Keratinocyte (primary cell): ENCODE measurements at regions not wholly inside any gene's neighbourhood (a gene's known extent, or its start where the extent isn't known, plus 50 kb on each side); places are given as distances from the start of the nearest gene placed in this dataset.

Source experiments
- EZH2 ChIP-seq: IDR thresholded peaks from one replicate; pipeline ENCODE4 v1.6.1; 2012; ENCODE audit warnings: inconsistent platforms, mild to moderate bottlenecking, low read length, moderate library complexity
- TF ChIP-seq, protein P1 (sequence below), 3 experiments: IDR thresholded peaks in 1 of 3; conservative IDR thresholded peaks in 1 of 3; optimal IDR thresholded peaks in 1 of 3; 2 replicates in 2 of 3; 3 replicates in 1 of 3; pipeline versions ENCODE3 to v1.5.1; 2011; ENCODE audit warnings: low read length in 3 of 3, mild to moderate bottlenecking in 3 of 3, moderate library complexity in 2 of 3, control low read depth in 1 of 3, inconsistent platforms in 1 of 3; ENCODE audit not compliant: insufficient read depth in 2 of 3; ENCODE audit errors: extremely low read depth in 1 of 3

DNA sequence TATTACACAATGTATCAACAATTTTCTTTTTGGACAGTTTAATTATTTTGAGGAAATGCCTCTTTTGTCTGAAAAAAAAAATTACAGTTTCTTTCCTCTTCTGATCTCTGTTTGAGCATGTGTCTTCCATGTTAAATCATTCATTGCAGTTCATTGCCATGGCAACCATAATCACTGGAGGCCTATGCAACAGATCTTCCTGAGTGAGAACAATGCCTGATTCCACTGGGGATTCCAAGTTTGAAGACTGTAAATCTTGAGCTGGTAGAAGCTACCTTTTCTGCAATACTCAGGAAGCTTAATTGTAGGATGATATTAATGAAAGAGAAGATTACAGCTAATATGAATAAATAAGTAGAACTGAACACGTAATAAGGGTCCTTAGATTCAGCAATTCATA is 721.4 kb upstream of the CNTNAP5 start:
- TF ChIP-seq, protein P1, sequence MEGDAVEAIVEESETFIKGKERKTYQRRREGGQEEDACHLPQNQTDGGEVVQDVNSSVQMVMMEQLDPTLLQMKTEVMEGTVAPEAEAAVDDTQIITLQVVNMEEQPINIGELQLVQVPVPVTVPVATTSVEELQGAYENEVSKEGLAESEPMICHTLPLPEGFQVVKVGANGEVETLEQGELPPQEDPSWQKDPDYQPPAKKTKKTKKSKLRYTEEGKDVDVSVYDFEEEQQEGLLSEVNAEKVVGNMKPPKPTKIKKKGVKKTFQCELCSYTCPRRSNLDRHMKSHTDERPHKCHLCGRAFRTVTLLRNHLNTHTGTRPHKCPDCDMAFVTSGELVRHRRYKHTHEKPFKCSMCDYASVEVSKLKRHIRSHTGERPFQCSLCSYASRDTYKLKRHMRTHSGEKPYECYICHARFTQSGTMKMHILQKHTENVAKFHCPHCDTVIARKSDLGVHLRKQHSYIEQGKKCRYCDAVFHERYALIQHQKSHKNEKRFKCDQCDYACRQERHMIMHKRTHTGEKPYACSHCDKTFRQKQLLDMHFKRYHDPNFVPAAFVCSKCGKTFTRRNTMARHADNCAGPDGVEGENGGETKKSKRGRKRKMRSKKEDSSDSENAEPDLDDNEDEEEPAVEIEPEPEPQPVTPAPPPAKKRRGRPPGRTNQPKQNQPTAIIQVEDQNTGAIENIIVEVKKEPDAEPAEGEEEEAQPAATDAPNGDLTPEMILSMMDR (optimal IDR thresholded peaks at IDR 0.05 in 1 of 3, IDR thresholded peaks at IDR 0.05 in 1 of 3, conservative IDR thresholded peaks at IDR 0.05 in 1 of 3; ENCODE audit: extremely low read depth in 1 of 3, insufficient read depth in 2 of 3, low read length in 3 of 3), result no peak
- TF ChIP-seq EZH2, result no peak
